IPS DF 19.7 (cell line): ENCODE measurements at regions not wholly inside any gene's neighbourhood (a gene's known extent, or its start where the extent isn't known, plus 50 kb on each side); places are given as distances from the start of the nearest gene placed in this dataset.
"Not testable (repeated sequence)": the region's sequence is repeated elsewhere in the genome, so short reads cannot be mapped to it uniquely, and the experiment has no call there.

ENCODE experiments used
- DNase-seq: peaks from one replicate; pipeline ENCODE4 v3.0.0-alpha.2; 2013; ENCODE audit warnings: low read depth, low spot score

GRCh38 chr5:106020894-106021293 is 1649.8 kb downstream of the EFNA5 start:
- DNase-seq = no peak

GRCh38 chr5:106019261-106019660 is 1651.5 kb downstream of the EFNA5 start:
- DNase-seq = no peak

- DNase-seq = peak; percentile 2
Observed at GRCh38 chr5:106017243-106017857, 1653.4 kb downstream of the EFNA5 start.

GRCh38 chr5:106014262-106014661 is 1656.5 kb downstream of the EFNA5 start:
- DNase-seq = no peak

- no peak for DNase-seq
Observed at GRCh38 chr5:106006242-106006641, 1664.5 kb downstream of the EFNA5 start.

GRCh38 chr5:105998991-105999390 is 1671.7 kb downstream of the EFNA5 start:
- DNase-seq = not testable (repeated sequence)

- DNase-seq = no peak
Observed at GRCh38 chr5:105993027-105993426, 1677.7 kb downstream of the EFNA5 start.

- no peak for DNase-seq
Observed at GRCh38 chr5:105982526-105982925, 1688.2 kb downstream of the EFNA5 start.

- no peak for DNase-seq
Observed at GRCh38 chr5:105978011-105978410, 1692.7 kb downstream of the EFNA5 start.

GRCh38 chr5:105977163-105977562 is 1693.6 kb downstream of the EFNA5 start:
- no peak for DNase-seq

- DNase-seq = no peak
Observed at GRCh38 chr5:105970919-105971318, 1699.8 kb downstream of the EFNA5 start.

- DNase-seq = no peak
Observed at GRCh38 chr5:105968981-105969380, 1701.8 kb downstream of the EFNA5 start.

- DNase-seq = no peak
Observed at GRCh38 chr5:105963696-105964255, 1707.0 kb downstream of the EFNA5 start.

- no peak for DNase-seq
Observed at GRCh38 chr5:105961572-105961971, 1709.2 kb downstream of the EFNA5 start.

- DNase-seq = no peak
Observed at GRCh38 chr5:105956456-105957196, 1714.1 kb downstream of the EFNA5 start.

- DNase-seq = no peak
Observed at GRCh38 chr5:105954341-105954740, 1716.4 kb downstream of the EFNA5 start.

GRCh38 chr5:105953616-105954015 is 1717.1 kb downstream of the EFNA5 start:
- DNase-seq = no peak

GRCh38 chr5:105952875-105953274 is 1717.9 kb downstream of the EFNA5 start:
- DNase-seq = no peak

- no peak for DNase-seq
Observed at GRCh38 chr5:105947461-105947860, 1723.3 kb downstream of the EFNA5 start.

- no peak for DNase-seq
Observed at GRCh38 chr5:105945203-105945972, 1725.3 kb downstream of the EFNA5 start.

GRCh38 chr5:105940181-105940580 is 1730.6 kb downstream of the EFNA5 start:
- DNase-seq = no peak

GRCh38 chr5:105934171-105934570 is 1736.6 kb downstream of the EFNA5 start:
- DNase-seq = no peak
